HEK293 (cell line): ENCODE measurements at regions not wholly inside any gene's neighbourhood (a gene's known extent, or its start where the extent isn't known, plus 50 kb on each side); places are given as distances from the start of the nearest gene placed in this dataset.

Experiments used
- CTCF ChIA-PET: fragments of 350-600 bp; formaldehyde crosslinking; extraction: SDS; loops from one replicate; lab custom pipeline; 2021; ENCODE audit warnings: antibody characterized with exemption; lab: Yijun Ruan, JAX
- POLR2A ChIA-PET: fragments of 300-600 bp; formaldehyde crosslinking; extraction: SDS; loops from one replicate; lab custom pipeline; 2020; ENCODE audit warnings: antibody characterized with exemption, inconsistent platforms; lab: Yijun Ruan, JAX
- H3K27ac ChIP-seq: fragments of 200-500 bp; sonication (Bioruptor generic); 2 replicates; pipeline ENCODE4 v1.5.1; 2014; ENCODE audit warnings: low read depth, low read length, control low read depth, inconsistent platforms; ENCODE audit errors: extremely low read depth
- H3K36me3 ChIP-seq, 2 experiments: fragments of 200-500 bp in 1 of 2; sonication (Bioruptor generic) in 1 of 2; 1 replicate in 1 of 2; 2 replicates in 1 of 2; pipeline ENCODE4 v1.5.1; 2014 to 2017; ENCODE audit warnings: inconsistent platforms in 2 of 2, low read length in 2 of 2; ENCODE audit not compliant: control insufficient read depth in 2 of 2, insufficient read depth in 1 of 2
- H3K4me1 ChIP-seq: fragments of 200-500 bp; sonication (Bioruptor generic); 2 replicates; pipeline ENCODE4 v1.5.1; 2014; ENCODE audit warnings: mild to moderate bottlenecking, low read length, inconsistent platforms; ENCODE audit not compliant: control insufficient read depth, insufficient read depth
- H3K4me3 ChIP-seq: 2 replicates; pipeline ENCODE4 v1.5.1; 2011; ENCODE audit warnings: low read depth, mild to moderate bottlenecking, control low read depth, low read length, moderate library complexity
- H3K9me3 ChIP-seq: fragments of 200-500 bp; sonication (Bioruptor generic); 2 replicates; pipeline ENCODE4 v1.5.1; 2014; ENCODE audit warnings: low read depth, low read length, inconsistent platforms; ENCODE audit not compliant: control insufficient read depth, insufficient read depth
- GFI1B ChIP-seq: fragments of 450-650 bp; formaldehyde crosslinking; IDR thresholded peaks from 2 replicates; pipeline ENCODE4 v1.5.1; 2016; ENCODE audit warnings: missing biosample characterization, missing genetic modification characterization
- GLI2 ChIP-seq: fragments of 450-650 bp; formaldehyde crosslinking; IDR thresholded peaks from 2 replicates; pipeline ENCODE4; 2017; ENCODE audit warnings: missing biosample characterization, missing genetic modification characterization, low read depth, borderline replicate concordance
- ZNF211 ChIP-seq: fragments of 450-650 bp; formaldehyde crosslinking; IDR thresholded peaks from 2 replicates; pipeline ENCODE4 v1.5.1; 2016; ENCODE audit warnings: low read depth, missing biosample characterization, missing genetic modification characterization
- ZNF221 ChIP-seq: fragments of 450-650 bp; formaldehyde crosslinking; IDR thresholded peaks from 2 replicates; pipeline ENCODE4 v1.5.1; 2017; ENCODE audit warnings: missing biosample characterization, missing genetic modification characterization, borderline replicate concordance
- ZNF341 ChIP-seq: fragments of 450-650 bp; formaldehyde crosslinking; IDR thresholded peaks from 2 replicates; pipeline ENCODE4; 2016; ENCODE audit warnings: low read depth, missing biosample characterization, missing genetic modification characterization
- ZNF571 ChIP-seq: fragments of 450-650 bp; formaldehyde crosslinking; IDR thresholded peaks from 2 replicates; pipeline ENCODE4 v1.5.0; 2017; ENCODE audit warnings: missing biosample characterization, missing genetic modification characterization
- ZNF629 ChIP-seq: fragments of 450-650 bp; formaldehyde crosslinking; IDR thresholded peaks from 2 replicates; pipeline ENCODE4 v1.5.1; 2017; ENCODE audit warnings: missing biosample characterization, missing genetic modification characterization
- ZNF707 ChIP-seq: fragments of 450-650 bp; formaldehyde crosslinking; IDR thresholded peaks from 2 replicates; pipeline ENCODE4 v1.5.1; 2016; ENCODE audit warnings: missing biosample characterization, missing genetic modification characterization
- ZSCAN16 ChIP-seq: fragments of 450-650 bp; formaldehyde crosslinking; IDR thresholded peaks from 2 replicates; pipeline ENCODE4 v1.5.1; 2016; ENCODE audit warnings: missing biosample characterization, missing genetic modification characterization
- TF ChIP-seq, protein P1 (sequence below): fragments of 450-650 bp; formaldehyde crosslinking; IDR thresholded peaks from 2 replicates; pipeline ENCODE4 v1.5.1; 2016; ENCODE audit warnings: missing biosample characterization, missing genetic modification characterization
- TF ChIP-seq, protein P2 (sequence below): fragments of 450-650 bp; formaldehyde crosslinking; IDR thresholded peaks from 2 replicates; pipeline ENCODE4 v1.5.1; 2016; ENCODE audit warnings: missing biosample characterization, missing genetic modification characterization
- TF ChIP-seq, protein P3 (sequence below): fragments of 450-650 bp; formaldehyde crosslinking; IDR thresholded peaks from 2 replicates; pipeline ENCODE4 v1.5.1; 2017; ENCODE audit warnings: missing biosample characterization, missing genetic modification characterization
- TF ChIP-seq, protein P4 (sequence below): fragments of 450-650 bp; formaldehyde crosslinking; IDR thresholded peaks from 2 replicates; pipeline ENCODE4 v1.5.1; 2016; ENCODE audit warnings: missing biosample characterization, missing genetic modification characterization
- TF ChIP-seq, protein P5 (sequence below): fragments of 450-650 bp; formaldehyde crosslinking; IDR thresholded peaks from 2 replicates; pipeline ENCODE4 v1.5.0; 2017; ENCODE audit warnings: missing biosample characterization, missing genetic modification characterization, borderline replicate concordance
- TF ChIP-seq, protein P6 (sequence below): fragments of 450-650 bp; formaldehyde crosslinking; IDR thresholded peaks from 2 replicates; pipeline ENCODE4 v1.5.1; 2017; ENCODE audit warnings: missing biosample characterization, missing genetic modification characterization
- TF ChIP-seq, protein P7 (sequence below): fragments of 450-650 bp; IDR thresholded peaks from 2 replicates; pipeline ENCODE4 v1.5.1; 2018; ENCODE audit warnings: missing biosample characterization, mild to moderate bottlenecking, missing genetic modification characterization
- TF ChIP-seq, protein P8 (sequence below): fragments of 450-650 bp; formaldehyde crosslinking; IDR thresholded peaks from 2 replicates; pipeline ENCODE4 v1.5.1; 2016; ENCODE audit warnings: missing biosample characterization, missing genetic modification characterization, low read depth

DNA sequence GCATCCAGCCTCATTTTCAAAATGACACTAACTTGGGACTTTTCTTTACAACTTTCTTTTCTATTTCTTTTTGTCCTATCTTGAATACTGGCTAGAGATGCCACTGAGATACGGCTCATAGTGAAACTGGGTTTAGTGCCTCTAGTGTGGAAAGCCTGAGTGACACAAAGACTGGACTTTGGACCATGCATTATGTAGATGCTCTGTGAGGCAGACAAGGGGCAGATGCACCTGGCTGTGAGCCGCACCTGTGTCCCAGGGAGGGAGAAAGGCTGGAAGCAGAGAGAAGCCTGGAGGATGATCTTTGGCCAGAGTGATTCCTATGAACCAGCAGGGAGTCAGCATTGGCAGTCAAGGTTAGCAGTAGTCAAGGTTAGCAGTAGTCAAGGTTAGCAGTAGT lies 852.3 kb upstream of the TMEM132C start:
- Histone ChIP-seq H3K36me3 (no peaks in the 10 kb centered on the region), H3K4me1 (no peaks in the 10 kb centered on the region), H3K9me3 (no peaks in the 10 kb centered on the region), H3K4me3 (no peak overlapping the region), H3K27ac (no peak overlapping the region)
- no peak for TF ChIP-seq ZNF221 (tag by site-specific recombination)
- TF ChIP-seq, protein P1, sequence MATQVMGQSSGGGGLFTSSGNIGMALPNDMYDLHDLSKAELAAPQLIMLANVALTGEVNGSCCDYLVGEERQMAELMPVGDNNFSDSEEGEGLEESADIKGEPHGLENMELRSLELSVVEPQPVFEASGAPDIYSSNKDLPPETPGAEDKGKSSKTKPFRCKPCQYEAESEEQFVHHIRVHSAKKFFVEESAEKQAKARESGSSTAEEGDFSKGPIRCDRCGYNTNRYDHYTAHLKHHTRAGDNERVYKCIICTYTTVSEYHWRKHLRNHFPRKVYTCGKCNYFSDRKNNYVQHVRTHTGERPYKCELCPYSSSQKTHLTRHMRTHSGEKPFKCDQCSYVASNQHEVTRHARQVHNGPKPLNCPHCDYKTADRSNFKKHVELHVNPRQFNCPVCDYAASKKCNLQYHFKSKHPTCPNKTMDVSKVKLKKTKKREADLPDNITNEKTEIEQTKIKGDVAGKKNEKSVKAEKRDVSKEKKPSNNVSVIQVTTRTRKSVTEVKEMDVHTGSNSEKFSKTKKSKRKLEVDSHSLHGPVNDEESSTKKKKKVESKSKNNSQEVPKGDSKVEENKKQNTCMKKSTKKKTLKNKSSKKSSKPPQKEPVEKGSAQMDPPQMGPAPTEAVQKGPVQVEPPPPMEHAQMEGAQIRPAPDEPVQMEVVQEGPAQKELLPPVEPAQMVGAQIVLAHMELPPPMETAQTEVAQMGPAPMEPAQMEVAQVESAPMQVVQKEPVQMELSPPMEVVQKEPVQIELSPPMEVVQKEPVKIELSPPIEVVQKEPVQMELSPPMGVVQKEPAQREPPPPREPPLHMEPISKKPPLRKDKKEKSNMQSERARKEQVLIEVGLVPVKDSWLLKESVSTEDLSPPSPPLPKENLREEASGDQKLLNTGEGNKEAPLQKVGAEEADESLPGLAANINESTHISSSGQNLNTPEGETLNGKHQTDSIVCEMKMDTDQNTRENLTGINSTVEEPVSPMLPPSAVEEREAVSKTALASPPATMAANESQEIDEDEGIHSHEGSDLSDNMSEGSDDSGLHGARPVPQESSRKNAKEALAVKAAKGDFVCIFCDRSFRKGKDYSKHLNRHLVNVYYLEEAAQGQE (tag by site-specific recombination) = no peak
- TF ChIP-seq, protein P2, sequence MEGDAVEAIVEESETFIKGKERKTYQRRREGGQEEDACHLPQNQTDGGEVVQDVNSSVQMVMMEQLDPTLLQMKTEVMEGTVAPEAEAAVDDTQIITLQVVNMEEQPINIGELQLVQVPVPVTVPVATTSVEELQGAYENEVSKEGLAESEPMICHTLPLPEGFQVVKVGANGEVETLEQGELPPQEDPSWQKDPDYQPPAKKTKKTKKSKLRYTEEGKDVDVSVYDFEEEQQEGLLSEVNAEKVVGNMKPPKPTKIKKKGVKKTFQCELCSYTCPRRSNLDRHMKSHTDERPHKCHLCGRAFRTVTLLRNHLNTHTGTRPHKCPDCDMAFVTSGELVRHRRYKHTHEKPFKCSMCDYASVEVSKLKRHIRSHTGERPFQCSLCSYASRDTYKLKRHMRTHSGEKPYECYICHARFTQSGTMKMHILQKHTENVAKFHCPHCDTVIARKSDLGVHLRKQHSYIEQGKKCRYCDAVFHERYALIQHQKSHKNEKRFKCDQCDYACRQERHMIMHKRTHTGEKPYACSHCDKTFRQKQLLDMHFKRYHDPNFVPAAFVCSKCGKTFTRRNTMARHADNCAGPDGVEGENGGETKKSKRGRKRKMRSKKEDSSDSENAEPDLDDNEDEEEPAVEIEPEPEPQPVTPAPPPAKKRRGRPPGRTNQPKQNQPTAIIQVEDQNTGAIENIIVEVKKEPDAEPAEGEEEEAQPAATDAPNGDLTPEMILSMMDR (tag by site-specific recombination) = no peak
- TF ChIP-seq, protein P3, sequence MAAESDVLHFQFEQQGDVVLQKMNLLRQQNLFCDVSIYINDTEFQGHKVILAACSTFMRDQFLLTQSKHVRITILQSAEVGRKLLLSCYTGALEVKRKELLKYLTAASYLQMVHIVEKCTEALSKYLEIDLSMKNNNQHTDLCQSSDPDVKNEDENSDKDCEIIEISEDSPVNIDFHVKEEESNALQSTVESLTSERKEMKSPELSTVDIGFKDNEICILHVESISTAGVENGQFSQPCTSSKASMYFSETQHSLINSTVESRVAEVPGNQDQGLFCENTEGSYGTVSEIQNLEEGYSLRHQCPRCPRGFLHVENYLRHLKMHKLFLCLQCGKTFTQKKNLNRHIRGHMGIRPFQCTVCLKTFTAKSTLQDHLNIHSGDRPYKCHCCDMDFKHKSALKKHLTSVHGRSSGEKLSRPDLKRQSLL = no peak
- no peak for TF ChIP-seq ZNF211 (tag by site-specific recombination)
- no peak for TF ChIP-seq GLI2 (tag by site-specific recombination)
- no peak for TF ChIP-seq ZNF707 (tag by site-specific recombination)
- TF ChIP-seq, protein P4, sequence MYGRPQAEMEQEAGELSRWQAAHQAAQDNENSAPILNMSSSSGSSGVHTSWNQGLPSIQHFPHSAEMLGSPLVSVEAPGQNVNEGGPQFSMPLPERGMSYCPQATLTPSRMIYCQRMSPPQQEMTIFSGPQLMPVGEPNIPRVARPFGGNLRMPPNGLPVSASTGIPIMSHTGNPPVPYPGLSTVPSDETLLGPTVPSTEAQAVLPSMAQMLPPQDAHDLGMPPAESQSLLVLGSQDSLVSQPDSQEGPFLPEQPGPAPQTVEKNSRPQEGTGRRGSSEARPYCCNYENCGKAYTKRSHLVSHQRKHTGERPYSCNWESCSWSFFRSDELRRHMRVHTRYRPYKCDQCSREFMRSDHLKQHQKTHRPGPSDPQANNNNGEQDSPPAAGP = no peak
- TF ChIP-seq, protein P5, sequence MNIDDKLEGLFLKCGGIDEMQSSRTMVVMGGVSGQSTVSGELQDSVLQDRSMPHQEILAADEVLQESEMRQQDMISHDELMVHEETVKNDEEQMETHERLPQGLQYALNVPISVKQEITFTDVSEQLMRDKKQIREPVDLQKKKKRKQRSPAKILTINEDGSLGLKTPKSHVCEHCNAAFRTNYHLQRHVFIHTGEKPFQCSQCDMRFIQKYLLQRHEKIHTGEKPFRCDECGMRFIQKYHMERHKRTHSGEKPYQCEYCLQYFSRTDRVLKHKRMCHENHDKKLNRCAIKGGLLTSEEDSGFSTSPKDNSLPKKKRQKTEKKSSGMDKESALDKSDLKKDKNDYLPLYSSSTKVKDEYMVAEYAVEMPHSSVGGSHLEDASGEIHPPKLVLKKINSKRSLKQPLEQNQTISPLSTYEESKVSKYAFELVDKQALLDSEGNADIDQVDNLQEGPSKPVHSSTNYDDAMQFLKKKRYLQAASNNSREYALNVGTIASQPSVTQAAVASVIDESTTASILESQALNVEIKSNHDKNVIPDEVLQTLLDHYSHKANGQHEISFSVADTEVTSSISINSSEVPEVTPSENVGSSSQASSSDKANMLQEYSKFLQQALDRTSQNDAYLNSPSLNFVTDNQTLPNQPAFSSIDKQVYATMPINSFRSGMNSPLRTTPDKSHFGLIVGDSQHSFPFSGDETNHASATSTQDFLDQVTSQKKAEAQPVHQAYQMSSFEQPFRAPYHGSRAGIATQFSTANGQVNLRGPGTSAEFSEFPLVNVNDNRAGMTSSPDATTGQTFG = no peak
- no peak for TF ChIP-seq ZNF571 (tag by site-specific recombination)
- no peak for TF ChIP-seq GFI1B (tag by site-specific recombination)
- TF ChIP-seq, protein P6, sequence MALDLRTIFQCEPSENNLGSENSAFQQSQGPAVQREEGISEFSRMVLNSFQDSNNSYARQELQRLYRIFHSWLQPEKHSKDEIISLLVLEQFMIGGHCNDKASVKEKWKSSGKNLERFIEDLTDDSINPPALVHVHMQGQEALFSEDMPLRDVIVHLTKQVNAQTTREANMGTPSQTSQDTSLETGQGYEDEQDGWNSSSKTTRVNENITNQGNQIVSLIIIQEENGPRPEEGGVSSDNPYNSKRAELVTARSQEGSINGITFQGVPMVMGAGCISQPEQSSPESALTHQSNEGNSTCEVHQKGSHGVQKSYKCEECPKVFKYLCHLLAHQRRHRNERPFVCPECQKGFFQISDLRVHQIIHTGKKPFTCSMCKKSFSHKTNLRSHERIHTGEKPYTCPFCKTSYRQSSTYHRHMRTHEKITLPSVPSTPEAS = no peak
- TF ChIP-seq, protein P7, sequence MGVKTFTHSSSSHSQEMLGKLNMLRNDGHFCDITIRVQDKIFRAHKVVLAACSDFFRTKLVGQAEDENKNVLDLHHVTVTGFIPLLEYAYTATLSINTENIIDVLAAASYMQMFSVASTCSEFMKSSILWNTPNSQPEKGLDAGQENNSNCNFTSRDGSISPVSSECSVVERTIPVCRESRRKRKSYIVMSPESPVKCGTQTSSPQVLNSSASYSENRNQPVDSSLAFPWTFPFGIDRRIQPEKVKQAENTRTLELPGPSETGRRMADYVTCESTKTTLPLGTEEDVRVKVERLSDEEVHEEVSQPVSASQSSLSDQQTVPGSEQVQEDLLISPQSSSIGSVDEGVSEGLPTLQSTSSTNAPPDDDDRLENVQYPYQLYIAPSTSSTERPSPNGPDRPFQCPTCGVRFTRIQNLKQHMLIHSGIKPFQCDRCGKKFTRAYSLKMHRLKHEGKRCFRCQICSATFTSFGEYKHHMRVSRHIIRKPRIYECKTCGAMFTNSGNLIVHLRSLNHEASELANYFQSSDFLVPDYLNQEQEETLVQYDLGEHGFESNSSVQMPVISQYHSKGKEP (tag by site-specific recombination) = no peak
- no peak for TF ChIP-seq ZSCAN16 (tag by site-specific recombination)
- TF ChIP-seq, protein P8, sequence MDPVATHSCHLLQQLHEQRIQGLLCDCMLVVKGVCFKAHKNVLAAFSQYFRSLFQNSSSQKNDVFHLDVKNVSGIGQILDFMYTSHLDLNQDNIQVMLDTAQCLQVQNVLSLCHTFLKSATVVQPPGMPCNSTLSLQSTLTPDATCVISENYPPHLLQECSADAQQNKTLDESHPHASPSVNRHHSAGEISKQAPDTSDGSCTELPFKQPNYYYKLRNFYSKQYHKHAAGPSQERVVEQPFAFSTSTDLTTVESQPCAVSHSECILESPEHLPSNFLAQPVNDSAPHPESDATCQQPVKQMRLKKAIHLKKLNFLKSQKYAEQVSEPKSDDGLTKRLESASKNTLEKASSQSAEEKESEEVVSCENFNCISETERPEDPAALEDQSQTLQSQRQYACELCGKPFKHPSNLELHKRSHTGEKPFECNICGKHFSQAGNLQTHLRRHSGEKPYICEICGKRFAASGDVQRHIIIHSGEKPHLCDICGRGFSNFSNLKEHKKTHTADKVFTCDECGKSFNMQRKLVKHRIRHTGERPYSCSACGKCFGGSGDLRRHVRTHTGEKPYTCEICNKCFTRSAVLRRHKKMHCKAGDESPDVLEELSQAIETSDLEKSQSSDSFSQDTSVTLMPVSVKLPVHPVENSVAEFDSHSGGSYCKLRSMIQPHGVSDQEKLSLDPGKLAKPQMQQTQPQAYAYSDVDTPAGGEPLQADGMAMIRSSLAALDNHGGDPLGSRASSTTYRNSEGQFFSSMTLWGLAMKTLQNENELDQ = no peak
- no peak for TF ChIP-seq ZNF341 (tag by site-specific recombination)
- TF ChIP-seq ZNF629 (tag by site-specific recombination) = no peak
- ChIA-PET CTCF (interaction anchor here (0.6 kb wide), 1 partner anchor 68 kb away, joined by 3 read pairs; no protein-coding TSS in a partner anchor), POLR2A (no interaction called here)
